HCT116 (cell line): ENCODE measurements at regions not wholly inside any gene's neighbourhood (a gene's known extent, or its start where the extent isn't known, plus 50 kb on each side); places are given as distances from the start of the nearest gene placed in this dataset.

Experiments
- ATAC-seq: fragments of 200-7000 bp; cut with Tn5 transposase; 2 replicates; pipeline ENCODE4 v1.9.1; 2020; ENCODE audit warnings: mild to moderate bottlenecking, moderate library complexity
- BruUV-seq: library from RNA; stranded (reverse); fragments of 400-500 nt; replicated peaks from 2 replicates; lab custom pipeline; 2021; lab: Mats Ljungman, UMichigan
- CTCF ChIA-PET: fragments of 300-600 bp; sonication (Branson Sonifier 250); formaldehyde crosslinking; loops from one replicate; lab custom pipeline; 2021; ENCODE audit warnings: antibody characterized with exemption; lab: Charles Lee
- POLR2A ChIA-PET: fragments of 300-600, 350-600 bp; sonication (Branson Sonifier 250); formaldehyde crosslinking; loops from one replicate; lab custom pipeline; 2021; ENCODE audit warnings: antibody characterized with exemption; lab: Charles Lee
- RAD21 ChIA-PET, 2 experiments: fragments of 300-600 bp; sonication (Branson Sonifier 250); formaldehyde crosslinking; loops; one replicate each; lab custom pipeline; 2023; ENCODE audit warnings: low total read pairs in 2 of 2; ENCODE audit not compliant: uncharacterized antibody in 2 of 2, unreplicated experiment in 2 of 2, low non-redundant PET in 1 of 2; lab: Charles Lee
- DNase-seq: peaks from one replicate; pipeline ENCODE4 v3.0.0-alpha.2; 2010; ENCODE audit warnings: low read depth, low spot score
- H2AFZ ChIP-seq: fragments of 200-600 bp; shearing (Covaris generic), sonication (generic); 2 replicates; pipeline ENCODE4 v1.6.1; 2017; ENCODE audit warnings: low read depth, mixed run types, mixed read lengths, antibody characterized with exemption, low read length; ENCODE audit not compliant: poor library complexity, severe bottlenecking
- H3K27ac ChIP-seq: 2 replicates; pipeline ENCODE4 v1.5.1; 2012; ENCODE audit warnings: low read depth, low read length
- H3K27me3 ChIP-seq: fragments of 200-600 bp; sonication (generic); 2 replicates; pipeline ENCODE4 v1.6.1; 2016; ENCODE audit warnings: mixed run types, low read length, mixed read lengths; ENCODE audit not compliant: insufficient read depth
- H3K36me3 ChIP-seq, 2 experiments: fragments of 200-500 bp in 1 of 2; fragments of 200-600 bp in 1 of 2; sonication (Bioruptor generic) in 1 of 2; sonication (generic) in 1 of 2; 2 replicates each; pipeline versions ENCODE4 v1.5.1 to v1.6.1; 2014 to 2016; ENCODE audit warnings: low read length in 2 of 2, inconsistent platforms in 1 of 2, mixed read lengths in 1 of 2, mixed run types in 1 of 2; ENCODE audit not compliant: insufficient read depth in 2 of 2, control insufficient read depth in 1 of 2
- H3K4me1 ChIP-seq, 2 experiments: fragments of 200-600 bp in 1 of 2; sonication (generic) in 1 of 2; 2 replicates each; pipeline versions ENCODE4 v1.5.1 to v1.6.1; 2012 to 2017; ENCODE audit warnings: low read length in 2 of 2, inconsistent platforms in 1 of 2, mild to moderate bottlenecking in 1 of 2, mixed read lengths in 1 of 2, mixed run types in 1 of 2, moderate library complexity in 1 of 2; ENCODE audit not compliant: insufficient read depth in 2 of 2, control insufficient read depth in 1 of 2
- H3K4me2 ChIP-seq: fragments of 200-600 bp; sonication (generic); 2 replicates; pipeline ENCODE4 v1.6.1; 2017; ENCODE audit warnings: mixed run types, low read length, mixed read lengths
- H3K4me3 ChIP-seq, 2 experiments: fragments of 200-600 bp in 1 of 2; sonication (generic) in 1 of 2; replicated peaks in 1 of 2; 2 replicates each; pipeline ENCODE4 v1.5.1; 2011 to 2016; ENCODE audit warnings: low read length in 2 of 2, control low read depth in 1 of 2, low read depth in 1 of 2, mild to moderate bottlenecking in 1 of 2, mixed read lengths in 1 of 2, mixed run types in 1 of 2
- H3K79me2 ChIP-seq: fragments of 200-600 bp; sonication (generic); 2 replicates; pipeline ENCODE4 v1.6.1; 2017; ENCODE audit warnings: mild to moderate bottlenecking, mixed run types, low read length, moderate library complexity, mixed read lengths; ENCODE audit not compliant: insufficient read depth
- H3K9ac ChIP-seq: fragments of 200-600 bp; sonication (generic); 2 replicates; pipeline ENCODE4 v1.6.1; 2016; ENCODE audit warnings: low read length, mixed read lengths
- H3K9me2 ChIP-seq: fragments of 200-600 bp; sonication (generic), shearing (Covaris generic); 2 replicates; pipeline ENCODE4 v1.6.1; 2017; ENCODE audit warnings: mixed run types, mild to moderate bottlenecking, moderate library complexity; ENCODE audit not compliant: insufficient read depth
- H3K9me3 ChIP-seq, 2 experiments: fragments of 200-500 bp in 1 of 2; fragments of 200-600 bp in 1 of 2; sonication (Bioruptor generic) in 1 of 2; sonication (generic) in 1 of 2; 2 replicates each; pipeline ENCODE4 v1.6.1; 2014 to 2017; ENCODE audit warnings: low read length in 2 of 2, mixed read lengths in 2 of 2, inconsistent platforms in 1 of 2, low read depth in 1 of 2, mild to moderate bottlenecking in 1 of 2, mixed run types in 1 of 2, moderate library complexity in 1 of 2; ENCODE audit not compliant: control insufficient read depth in 1 of 2, insufficient read depth in 1 of 2
- H4K20me1 ChIP-seq: fragments of 200-600 bp; sonication (generic), shearing (Covaris generic); 2 replicates; pipeline ENCODE4 v1.6.1; 2017; ENCODE audit warnings: mixed run types, mild to moderate bottlenecking, moderate library complexity; ENCODE audit not compliant: insufficient read depth
- CBX3 ChIP-seq: IDR thresholded peaks from 2 replicates; pipeline ENCODE4 v1.6.1; 2012; ENCODE audit warnings: low read depth
- CEBPB ChIP-seq: IDR thresholded peaks from 2 replicates; pipeline ENCODE4 v1.6.1; 2012; ENCODE audit warnings: low read depth
- FOSL1 ChIP-seq: IDR thresholded peaks from 2 replicates; pipeline ENCODE4 v1.6.1; 2012; ENCODE audit warnings: low read depth
- POLR2A ChIP-seq: IDR thresholded peaks from 2 replicates; pipeline ENCODE4 v1.7.0; 2011; ENCODE audit warnings: borderline replicate concordance; ENCODE audit not compliant: insufficient read depth, insufficient read length; ENCODE audit errors: extremely low read depth
- SIN3A ChIP-seq: IDR thresholded peaks from 2 replicates; pipeline ENCODE4 v1.6.1; 2012; ENCODE audit warnings: low read depth
- TCF7L2 ChIP-seq: IDR thresholded peaks from 2 replicates; pipeline ENCODE4 v1.7.0; 2011; ENCODE audit warnings: borderline replicate concordance, inconsistent platforms; ENCODE audit not compliant: insufficient read depth, insufficient read length; ENCODE audit errors: extremely low read depth
- intact Hi-C: fragments of 100-400 bp; cut with micrococcal nuclease; formaldehyde crosslinking; loops from 2 replicates; pipeline ENCODE4 v1.10.0; 2022

- Histone ChIP-seq H2AFZ (no peak overlapping the region), H3K27me3 (peaks cover 14% of the 10 kb centered on the region; the same call in 1 of the 2 replicates), H3K9me2 (no peaks in the 10 kb centered on the region), H3K79me2 (no peaks in the 10 kb centered on the region), H3K4me3 (no peak overlapping the region), H4K20me1 (no peaks in the 10 kb centered on the region), H3K9ac (no peak overlapping the region), H3K27ac (no peak overlapping the region), H3K36me3 (no peaks in the 10 kb centered on the region), H3K4me2 (no peak overlapping the region), H3K4me1 (peaks cover 0 to 23% of the 10 kb centered on the region in 2 experiments; a peak in 3 of 4 replicates), H3K9me3 (no peaks in the 10 kb centered on the region)
- intact Hi-C loops = no loop called here
- TF ChIP-seq CEBPB (peak; percentile 94), POLR2A (no peak)
- no peak for DNase-seq
- ChIA-PET CTCF (no interaction called here), POLR2A (no interaction called here), RAD21 (no interaction called here)
- no TSS peak for BruUV-seq
- no peak for ATAC-seq
Observed at GRCh38 chr14:98953551-98954348, 318.2 kb downstream of the BCL11B start.

GRCh38 chr14:98954349-98955000, 317.5 kb downstream of the BCL11B start:
- Histone ChIP-seq H3K27ac (no peak overlapping the region), H3K36me3 (no peaks in the 10 kb centered on the region), H3K9ac (no peak overlapping the region), H3K27me3 (peaks cover 14% of the 10 kb centered on the region; the same call in 1 of the 2 replicates), H3K79me2 (no peaks in the 10 kb centered on the region), H3K4me3 (no peak overlapping the region), H3K4me2 (no peak overlapping the region), H2AFZ (no peak overlapping the region), H3K9me2 (no peaks in the 10 kb centered on the region), H3K9me3 (no peaks in the 10 kb centered on the region), H3K4me1 (peaks cover 0 to 23% of the 10 kb centered on the region in 2 experiments; a peak in 3 of 4 replicates), H4K20me1 (no peaks in the 10 kb centered on the region)
- RAD21 ChIA-PET = no interaction called here
- POLR2A ChIA-PET = no interaction called here
- CTCF ChIA-PET = no interaction called here
- no TSS peak for BruUV-seq
- intact Hi-C loops = no loop called here
- DNase-seq = no peak
- TF ChIP-seq CBX3 = no peak
- no peak for TF ChIP-seq SIN3A
- TF ChIP-seq TCF7L2 = no peak
- no peak for TF ChIP-seq FOSL1
- no peak for ATAC-seq
